ENCODE measurements at regions not wholly inside any gene's neighbourhood (a gene's known extent, or its start where the extent isn't known, plus 50 kb on each side); places are given as distances from the start of the nearest gene placed in this dataset.
"Not testable (repeated sequence)": the region's sequence is repeated elsewhere in the genome, so short reads cannot be mapped to it uniquely, and the experiment has no call there.

DNA sequence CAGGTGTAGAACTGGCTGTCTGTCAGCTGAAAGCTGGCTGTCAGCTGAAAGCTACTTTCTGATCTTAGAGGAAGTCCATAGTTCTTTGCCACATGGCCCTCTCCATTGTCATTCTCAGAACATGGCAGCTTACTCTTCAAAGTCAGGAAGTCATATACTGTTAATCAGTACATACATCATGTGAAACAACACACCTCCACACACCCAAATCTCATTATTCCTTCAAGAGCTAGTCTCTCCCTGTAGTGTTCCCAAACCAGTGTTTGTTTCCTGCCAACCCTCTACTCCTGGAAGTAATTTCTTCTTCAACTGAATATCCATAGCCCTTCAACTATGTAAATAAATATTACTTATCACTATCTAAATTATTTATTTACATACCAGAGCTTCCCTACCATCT lies 58.9 kb downstream of the OR5AK2 start:
- TF ChIP-seq, protein P1, sequence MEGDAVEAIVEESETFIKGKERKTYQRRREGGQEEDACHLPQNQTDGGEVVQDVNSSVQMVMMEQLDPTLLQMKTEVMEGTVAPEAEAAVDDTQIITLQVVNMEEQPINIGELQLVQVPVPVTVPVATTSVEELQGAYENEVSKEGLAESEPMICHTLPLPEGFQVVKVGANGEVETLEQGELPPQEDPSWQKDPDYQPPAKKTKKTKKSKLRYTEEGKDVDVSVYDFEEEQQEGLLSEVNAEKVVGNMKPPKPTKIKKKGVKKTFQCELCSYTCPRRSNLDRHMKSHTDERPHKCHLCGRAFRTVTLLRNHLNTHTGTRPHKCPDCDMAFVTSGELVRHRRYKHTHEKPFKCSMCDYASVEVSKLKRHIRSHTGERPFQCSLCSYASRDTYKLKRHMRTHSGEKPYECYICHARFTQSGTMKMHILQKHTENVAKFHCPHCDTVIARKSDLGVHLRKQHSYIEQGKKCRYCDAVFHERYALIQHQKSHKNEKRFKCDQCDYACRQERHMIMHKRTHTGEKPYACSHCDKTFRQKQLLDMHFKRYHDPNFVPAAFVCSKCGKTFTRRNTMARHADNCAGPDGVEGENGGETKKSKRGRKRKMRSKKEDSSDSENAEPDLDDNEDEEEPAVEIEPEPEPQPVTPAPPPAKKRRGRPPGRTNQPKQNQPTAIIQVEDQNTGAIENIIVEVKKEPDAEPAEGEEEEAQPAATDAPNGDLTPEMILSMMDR (IDR thresholded peaks at IDR 0.05; ENCODE audit: low read depth, low read length, missing control alignments): no peak
- in situ Hi-C loops (cut with HindIII; ENCODE audit: low pct_ligation_motif_present, low sequenced_read_pairs): no loop called here
- Histone ChIP-seq H3K4me3 (ENCODE audit: low read depth, low read length) (no peak overlapping the region), H3K27ac (no peak overlapping the region), H3K36me3 (replicated peaks) (no peaks in the 10 kb centered on the region), H3K27me3 (replicated peaks) (no peaks in the 10 kb centered on the region)
- no peak for DNase-seq

DNA sequence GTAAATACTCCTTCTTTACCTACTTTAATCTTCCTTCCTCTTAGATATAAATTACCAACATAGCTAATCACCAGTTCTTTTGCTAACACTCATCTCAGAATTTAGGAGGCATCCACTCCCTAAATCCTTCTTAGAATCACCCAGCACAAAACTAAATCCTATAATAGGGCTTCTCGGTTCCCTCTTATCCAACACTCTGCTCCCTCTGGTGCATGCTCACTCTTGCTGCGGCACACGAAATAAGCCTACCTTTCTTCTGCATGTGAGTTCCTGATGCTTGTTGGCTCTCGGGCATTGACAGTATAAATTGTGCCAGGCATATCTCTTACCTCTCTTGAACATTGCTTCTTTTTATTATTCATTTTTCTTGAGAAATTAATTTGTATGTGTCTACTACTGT lies 61.0 kb downstream of the OR5AK2 start:
- in situ Hi-C loops (cut with HindIII; ENCODE audit: low pct_ligation_motif_present, low sequenced_read_pairs): no loop called here
- H3K27me3 ChIP-seq (replicated peaks): no peaks in the 10 kb centered on the region
- no peak overlapping the region for H3K4me3 ChIP-seq (ENCODE audit: low read depth, low read length)
- H3K27ac ChIP-seq: no peak overlapping the region
- H3K36me3 ChIP-seq (replicated peaks): no peaks in the 10 kb centered on the region
- TF ChIP-seq, protein P1 (IDR thresholded peaks at IDR 0.05; ENCODE audit: low read depth, low read length, missing control alignments): no peak
- no peak for DNase-seq

DNA sequence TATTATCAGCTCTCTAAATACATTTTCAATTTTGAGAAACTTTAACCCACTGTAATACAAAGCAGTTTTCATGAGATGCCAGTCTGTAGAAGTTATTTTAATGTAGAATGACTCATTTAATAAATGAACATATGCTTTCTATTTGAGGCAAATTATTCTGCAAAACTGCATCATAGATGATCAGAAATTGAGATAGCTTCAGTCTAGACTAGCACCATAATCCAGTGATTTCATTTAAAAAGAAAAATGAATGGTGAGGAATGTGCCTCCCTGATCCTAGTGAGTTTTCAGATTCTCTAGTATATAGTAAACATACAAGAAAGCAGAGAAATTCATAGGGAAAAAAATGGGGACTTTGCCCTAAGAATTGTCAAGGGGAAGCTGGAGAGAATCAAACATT lies 66.1 kb downstream of the OR5AK2 start:
- no peaks in the 10 kb centered on the region for H3K36me3 ChIP-seq (replicated peaks)
- H3K27ac ChIP-seq: no peak overlapping the region
- H3K4me3 ChIP-seq (ENCODE audit: low read depth, low read length): no peak overlapping the region
- in situ Hi-C loops (cut with HindIII; ENCODE audit: low pct_ligation_motif_present, low sequenced_read_pairs): no loop called here
- H3K27me3 ChIP-seq (replicated peaks): no peaks in the 10 kb centered on the region
- no peak for DNase-seq
- TF ChIP-seq, protein P1 (IDR thresholded peaks at IDR 0.05; ENCODE audit: low read depth, low read length, missing control alignments): no peak

DNA sequence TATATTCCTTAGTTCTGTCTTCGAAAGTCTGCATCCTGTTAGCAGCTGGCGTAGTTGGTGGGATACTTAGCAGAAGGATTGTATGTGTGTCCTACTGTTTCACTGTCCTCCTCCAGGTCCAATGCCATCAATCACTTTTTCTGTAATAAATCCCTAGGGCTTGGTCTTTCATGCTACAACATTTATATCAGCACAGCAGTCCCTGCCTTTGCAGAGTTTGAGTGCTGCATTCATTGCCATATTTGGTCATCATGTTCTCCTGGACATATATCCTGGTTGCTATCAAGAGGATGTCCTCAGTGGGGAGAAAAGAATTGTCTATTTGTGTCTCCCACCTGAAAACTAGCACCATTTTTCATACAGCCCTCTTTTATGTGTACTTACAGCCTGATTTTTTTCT lies 67.0 kb downstream of the OR5AK2 start:
- TF ChIP-seq, protein P1 (IDR thresholded peaks at IDR 0.05; ENCODE audit: low read depth, low read length, missing control alignments): no peak
- in situ Hi-C loops (cut with HindIII; ENCODE audit: low pct_ligation_motif_present, low sequenced_read_pairs): no loop called here
- H3K27me3 ChIP-seq (replicated peaks): no peaks in the 10 kb centered on the region

DNA sequence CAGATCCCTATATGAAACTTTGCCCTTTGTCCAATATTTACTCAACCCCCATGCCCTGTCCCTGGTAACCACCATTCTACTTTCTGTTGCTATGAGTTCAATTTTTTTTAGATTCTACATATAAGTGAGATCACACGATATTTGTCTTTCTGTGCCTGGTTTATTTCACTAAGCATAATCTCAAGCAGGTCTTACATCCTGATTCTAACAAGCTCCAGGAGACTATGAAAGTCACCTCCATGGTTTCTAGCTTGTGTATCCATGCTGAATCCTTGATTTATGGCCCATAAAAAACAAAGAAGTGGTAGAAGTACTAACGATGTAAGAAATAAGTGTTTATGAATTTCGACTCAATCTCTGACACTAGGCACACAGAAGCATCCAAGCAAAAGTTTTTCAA lies 68.0 kb downstream of the OR5AK2 start:
- no peak for DNase-seq
- Histone ChIP-seq H3K4me3 (ENCODE audit: low read depth, low read length) (no peak overlapping the region), H3K27me3 (replicated peaks) (no peaks in the 10 kb centered on the region), H3K27ac (no peak overlapping the region), H3K36me3 (replicated peaks) (no peaks in the 10 kb centered on the region)
- TF ChIP-seq, protein P1 (IDR thresholded peaks at IDR 0.05; ENCODE audit: low read depth, low read length, missing control alignments): no peak
- in situ Hi-C loops (cut with HindIII; ENCODE audit: low pct_ligation_motif_present, low sequenced_read_pairs): no loop called here

More for the DNA sequence above, 67.0 kb downstream of the OR5AK2 start:
- no peak for DNase-seq
- no peaks in the 10 kb centered on the region for H3K36me3 ChIP-seq (replicated peaks)
- H3K27ac ChIP-seq: no peak overlapping the region
- H3K4me3 ChIP-seq (ENCODE audit: low read depth, low read length): no peak overlapping the region

DNA sequence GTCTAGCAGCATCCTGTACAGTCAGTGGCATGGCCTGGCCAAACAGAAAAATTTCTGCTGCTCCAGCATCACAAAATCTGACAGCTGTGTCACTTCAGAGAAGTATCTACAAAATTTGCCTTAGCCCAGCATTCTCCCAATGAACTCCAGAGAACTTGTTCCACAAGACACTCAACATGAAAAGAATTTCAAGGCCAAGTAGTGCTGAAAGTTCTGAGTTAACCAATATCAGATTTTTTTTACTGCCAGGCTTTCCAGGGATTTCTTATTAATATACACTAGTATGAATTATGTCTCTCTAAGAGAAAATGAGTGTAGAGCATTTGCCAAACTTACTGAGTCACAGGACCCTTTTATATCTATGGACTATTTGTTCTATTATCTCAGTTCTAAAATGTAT lies 68.8 kb downstream of the OR5AK2 start:
- Histone ChIP-seq H3K36me3 (replicated peaks) (no peaks in the 10 kb centered on the region), H3K4me3 (ENCODE audit: low read depth, low read length) (no peak overlapping the region), H3K27me3 (replicated peaks) (no peaks in the 10 kb centered on the region), H3K27ac (no peak overlapping the region)
- TF ChIP-seq, protein P1 (IDR thresholded peaks at IDR 0.05; ENCODE audit: low read depth, low read length, missing control alignments): no peak
- DNase-seq: no peak
- in situ Hi-C loops (cut with HindIII; ENCODE audit: low pct_ligation_motif_present, low sequenced_read_pairs): no loop called here

DNA sequence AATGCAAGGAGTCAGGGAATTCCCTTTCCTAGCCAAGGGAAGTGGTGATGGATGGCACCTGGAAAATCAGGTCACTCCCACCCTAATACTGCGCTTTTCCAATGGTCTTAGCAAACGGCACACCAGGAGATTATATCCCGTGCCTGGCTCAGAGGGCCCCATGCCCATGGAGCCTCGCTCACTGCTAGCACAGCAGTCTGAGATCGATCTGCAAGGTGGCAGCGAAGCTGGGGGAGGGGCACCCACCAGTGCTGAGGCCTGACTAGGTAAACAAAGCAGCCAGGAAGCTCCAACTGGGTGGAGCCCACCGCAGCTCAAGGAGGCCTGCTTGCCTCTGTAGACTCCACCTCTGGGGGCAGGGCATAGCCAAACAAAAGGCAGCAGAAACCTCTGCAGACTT lies 74.2 kb downstream of the OR5AK2 start:
- H3K27ac ChIP-seq; H3K36me3 ChIP-seq (replicated peaks); H3K27me3 ChIP-seq (replicated peaks); H3K4me3 ChIP-seq (ENCODE audit: low read depth, low read length); DNase-seq; in situ Hi-C loops (cut with HindIII; ENCODE audit: low pct_ligation_motif_present, low sequenced_read_pairs): not testable (repeated sequence)
